Neural cell (in vitro differentiated cells): ENCODE measurements at regions not wholly inside any gene's neighbourhood (a gene's known extent, or its start where the extent isn't known, plus 50 kb on each side); places are given as distances from the start of the nearest gene placed in this dataset.

Experiments
- EP300 ChIP-seq: fragments of 450-650 bp; conservative IDR thresholded peaks from 2 replicates; pipeline ENCODE4 v1.6.1; 2014; ENCODE audit warnings: antibody characterized with exemption, mild to moderate bottlenecking, moderate library complexity; ENCODE audit not compliant: poor library complexity, severe bottlenecking
- POLR2AphosphoS5 ChIP-seq: IDR thresholded peaks from 2 replicates; pipeline ENCODE4 v1.6.1; 2012
- TAF1 ChIP-seq: IDR thresholded peaks from 2 replicates; pipeline ENCODE4 v1.6.1; 2012; ENCODE audit warnings: low read depth
- TF ChIP-seq, protein P1 (sequence below): fragments of 450-650 bp; IDR thresholded peaks from 2 replicates; pipeline ENCODE4 v1.5.1; 2014; ENCODE audit warnings: antibody characterized with exemption, mild to moderate bottlenecking, moderate library complexity; ENCODE audit not compliant: poor library complexity, severe bottlenecking

DNA sequence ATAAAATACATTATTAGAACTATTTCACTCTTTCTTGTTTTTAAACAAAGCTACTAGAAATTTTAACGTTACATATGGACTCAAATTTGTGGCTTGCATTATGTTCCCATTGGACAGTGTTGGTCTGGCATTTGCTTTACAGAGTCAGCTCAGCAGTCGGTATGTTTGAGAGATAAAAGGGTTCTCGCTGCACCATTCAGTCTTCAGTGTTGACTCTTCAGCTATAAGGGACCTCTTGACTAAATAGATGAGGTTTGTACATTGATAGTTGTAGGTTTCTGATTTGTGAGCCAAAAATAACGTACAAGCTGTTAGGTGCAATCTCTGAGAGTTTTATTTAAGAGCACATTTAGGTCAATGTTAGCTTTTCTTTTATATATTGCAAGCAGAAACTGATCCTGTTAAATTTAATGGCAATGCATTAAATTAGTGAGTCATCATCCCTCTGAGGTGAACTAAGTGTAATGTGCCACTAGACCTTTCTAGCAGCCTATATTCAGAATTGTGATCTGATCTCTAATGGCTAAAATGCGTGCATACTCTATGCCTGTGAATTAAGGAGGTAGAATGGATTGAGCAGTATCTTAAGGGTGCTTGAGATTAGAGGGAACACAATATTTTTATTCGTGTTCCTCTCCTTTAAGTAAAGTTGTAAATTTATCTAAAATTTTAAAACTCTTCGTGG lies 485.6 kb upstream of the SYNCRIP start:
- TF ChIP-seq EP300 (no peak), POLR2AphosphoS5 (no peak), TAF1 (no peak)
- TF ChIP-seq, protein P1, sequence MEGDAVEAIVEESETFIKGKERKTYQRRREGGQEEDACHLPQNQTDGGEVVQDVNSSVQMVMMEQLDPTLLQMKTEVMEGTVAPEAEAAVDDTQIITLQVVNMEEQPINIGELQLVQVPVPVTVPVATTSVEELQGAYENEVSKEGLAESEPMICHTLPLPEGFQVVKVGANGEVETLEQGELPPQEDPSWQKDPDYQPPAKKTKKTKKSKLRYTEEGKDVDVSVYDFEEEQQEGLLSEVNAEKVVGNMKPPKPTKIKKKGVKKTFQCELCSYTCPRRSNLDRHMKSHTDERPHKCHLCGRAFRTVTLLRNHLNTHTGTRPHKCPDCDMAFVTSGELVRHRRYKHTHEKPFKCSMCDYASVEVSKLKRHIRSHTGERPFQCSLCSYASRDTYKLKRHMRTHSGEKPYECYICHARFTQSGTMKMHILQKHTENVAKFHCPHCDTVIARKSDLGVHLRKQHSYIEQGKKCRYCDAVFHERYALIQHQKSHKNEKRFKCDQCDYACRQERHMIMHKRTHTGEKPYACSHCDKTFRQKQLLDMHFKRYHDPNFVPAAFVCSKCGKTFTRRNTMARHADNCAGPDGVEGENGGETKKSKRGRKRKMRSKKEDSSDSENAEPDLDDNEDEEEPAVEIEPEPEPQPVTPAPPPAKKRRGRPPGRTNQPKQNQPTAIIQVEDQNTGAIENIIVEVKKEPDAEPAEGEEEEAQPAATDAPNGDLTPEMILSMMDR, result no peak
